ENCODE measurements at regions not wholly inside any gene's neighbourhood (a gene's known extent, or its start where the extent isn't known, plus 50 kb on each side); places are given as distances from the start of the nearest gene placed in this dataset.

GRCh38 chr9:6149315-6149714, 66.3 kb upstream of the IL33 start:
- TF ChIP-seq CTCF (IDR thresholded peaks at IDR 0.05) (no peak), POLR2A (IDR thresholded peaks at IDR 0.05) (no peak)

Data from heart left ventricle (tissue), 13 donors.